OCI-LY1 (cell line): ENCODE measurements at regions not wholly inside any gene's neighbourhood (a gene's known extent, or its start where the extent isn't known, plus 50 kb on each side); places are given as distances from the start of the nearest gene placed in this dataset.

Experiments
- H2AFZ ChIP-seq: fragments of 200-600 bp; sonication (generic), shearing (Covaris generic); 2 replicates; pipeline ENCODE4 v1.6.0; 2014; ENCODE audit warnings: antibody characterized with exemption, mild to moderate bottlenecking, low read length
- H3F3A ChIP-seq: fragments of 200-600 bp; sonication (generic), shearing (Covaris generic); 2 replicates; pipeline ENCODE4 v1.6.0; 2014; ENCODE audit warnings: mild to moderate bottlenecking, antibody characterized with exemption, low read length, moderate library complexity; ENCODE audit not compliant: insufficient read depth
- H3K27ac ChIP-seq: fragments of 200-600 bp; sonication (generic); 2 replicates; pipeline ENCODE4 v1.5.1; 2014; ENCODE audit warnings: low read length, mixed run types, mild to moderate bottlenecking, low read depth; ENCODE audit not compliant: poor library complexity, severe bottlenecking
- H3K27me3 ChIP-seq: fragments of 200-600 bp; sonication (generic); 2 replicates; pipeline ENCODE4 v1.6.0; 2014; ENCODE audit warnings: antibody characterized with exemption, mild to moderate bottlenecking, low read length, moderate library complexity; ENCODE audit not compliant: insufficient read depth
- H3K36me3 ChIP-seq: fragments of 200-600 bp; sonication (generic); 2 replicates; pipeline ENCODE4 v1.6.1; 2014; ENCODE audit warnings: mild to moderate bottlenecking, antibody characterized with exemption, low read length, moderate library complexity, mixed read lengths; ENCODE audit not compliant: insufficient read depth
- H3K4me1 ChIP-seq: fragments of 200-600 bp; sonication (generic); 2 replicates; pipeline ENCODE4 v1.5.1; 2014; ENCODE audit warnings: mild to moderate bottlenecking, low read length, moderate library complexity; ENCODE audit not compliant: insufficient read depth, severe bottlenecking
- H3K4me2 ChIP-seq: fragments of 200-600 bp; sonication (generic), shearing (Covaris generic); 2 replicates; pipeline ENCODE4 v1.6.1; 2014; ENCODE audit warnings: low read length
- H3K4me3 ChIP-seq: fragments of 200-600 bp; sonication (generic); 2 replicates; pipeline ENCODE4 v1.5.1; 2014; ENCODE audit warnings: low read length, low read depth, mild to moderate bottlenecking, mixed read lengths; ENCODE audit not compliant: poor library complexity, severe bottlenecking
- H3K79me2 ChIP-seq: fragments of 200-600 bp; shearing (Covaris generic); 2 replicates; pipeline ENCODE4 v1.6.1; 2016; ENCODE audit warnings: mixed run types, low read length, mixed read lengths; ENCODE audit not compliant: insufficient read depth
- H3K9ac ChIP-seq: fragments of 200-600 bp; sonication (generic), shearing (Covaris generic); 2 replicates; pipeline ENCODE4 v1.6.1; 2014; ENCODE audit warnings: mild to moderate bottlenecking, low read length, mixed read lengths
- H3K9me2 ChIP-seq: fragments of 200-600 bp; sonication (generic), shearing (Covaris generic); 2 replicates; pipeline ENCODE4 v1.6.1; 2014; ENCODE audit warnings: low read depth, mild to moderate bottlenecking, low read length, mixed read lengths
- H3K9me3 ChIP-seq: fragments of 200-600 bp; shearing (Covaris generic); 2 replicates; pipeline ENCODE4 v1.6.1; 2014; ENCODE audit warnings: low read length, mixed read lengths
- H4K20me1 ChIP-seq: fragments of 200-600 bp; sonication (generic), shearing (Covaris generic); 2 replicates; pipeline ENCODE4 v1.6.0; 2016; ENCODE audit warnings: mild to moderate bottlenecking, low read length; ENCODE audit not compliant: insufficient read depth
- CTCF ChIP-seq: fragments of 200-600 bp; sonication (generic), shearing (Covaris generic); IDR thresholded peaks from 2 replicates; pipeline ENCODE4 v1.5.1; 2017; ENCODE audit warnings: mild to moderate bottlenecking, antibody characterized with exemption, low read length, moderate library complexity, mixed read lengths
- EZH2 ChIP-seq: fragments of 200-600 bp; sonication (generic), shearing (Covaris generic); IDR thresholded peaks from 2 replicates; pipeline ENCODE4 v1.8.0; 2017; ENCODE audit warnings: borderline replicate concordance, mixed run types, mild to moderate bottlenecking, antibody characterized with exemption, low read length, moderate library complexity, mixed read lengths

DNA sequence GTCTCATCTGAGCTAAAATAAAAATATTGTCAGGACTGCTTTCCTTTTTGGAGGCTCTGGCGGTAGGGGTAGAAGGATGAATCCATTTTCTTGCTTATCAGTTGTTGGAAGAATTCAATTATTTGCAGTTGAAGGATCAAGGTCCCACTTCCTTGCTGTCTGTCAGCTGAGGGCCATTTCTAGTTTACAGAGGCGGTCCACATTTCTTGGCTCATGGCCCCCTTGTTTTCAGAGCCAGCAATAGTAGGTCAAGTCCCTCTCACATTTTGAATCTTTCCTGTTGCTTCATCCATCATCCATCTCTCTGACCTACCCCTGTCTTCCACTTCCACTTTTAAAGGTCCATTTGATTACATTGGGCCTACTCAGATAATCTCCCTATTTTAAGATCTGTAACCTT lies 1099.3 kb upstream of the DIAPH2 start:
- H4K20me1 ChIP-seq, result no peaks in the 10 kb centered on the region
- H3K9me3 ChIP-seq, result no peaks in the 10 kb centered on the region
- TF ChIP-seq CTCF (no peak), EZH2 (no peak)

GRCh38 chrX:95612350-95612749 lies 1072.3 kb upstream of the DIAPH2 start:
- H3K9me2 ChIP-seq, result no peaks in the 10 kb centered on the region
- no peak overlapping the region for H3K4me2 ChIP-seq

More for the DNA sequence above, 1099.3 kb upstream of the DIAPH2 start:
- Histone ChIP-seq H3F3A (no peaks in the 10 kb centered on the region), H3K9me2 (no peaks in the 10 kb centered on the region), H3K4me3 (no peak overlapping the region), H2AFZ (no peak overlapping the region), H3K4me2 (no peak overlapping the region), H3K27me3 (no peaks in the 10 kb centered on the region), H3K79me2 (no peaks in the 10 kb centered on the region), H3K4me1 (no peaks in the 10 kb centered on the region), H3K27ac (no peak overlapping the region), H3K36me3 (no peaks in the 10 kb centered on the region), H3K9ac (no peak overlapping the region)

GRCh38 chrX:95622200-95622599 lies 1062.4 kb upstream of the DIAPH2 start:
- Histone ChIP-seq H3K9me3 (no peaks in the 10 kb centered on the region), H3K9me2 (no peaks in the 10 kb centered on the region), H3K4me2 (no peak overlapping the region), H2AFZ (no peak overlapping the region), H3K4me1 (no peaks in the 10 kb centered on the region), H3K27me3 (no peaks in the 10 kb centered on the region), H3F3A (no peaks in the 10 kb centered on the region), H3K79me2 (no peaks in the 10 kb centered on the region), H3K4me3 (no peak overlapping the region), H4K20me1 (no peaks in the 10 kb centered on the region), H3K36me3 (no peaks in the 10 kb centered on the region), H3K9ac (no peak overlapping the region), H3K27ac (no peak overlapping the region)
- TF ChIP-seq EZH2 (no peak), CTCF (no peak)

More at GRCh38 chrX:95612350-95612749, 1072.3 kb upstream of the DIAPH2 start:
- Histone ChIP-seq H3K79me2 (no peaks in the 10 kb centered on the region), H3K27me3 (no peaks in the 10 kb centered on the region), H3K9ac (no peak overlapping the region), H3F3A (no peaks in the 10 kb centered on the region), H3K36me3 (no peaks in the 10 kb centered on the region), H2AFZ (no peak overlapping the region), H3K27ac (no peak overlapping the region), H3K9me3 (no peaks in the 10 kb centered on the region), H3K4me3 (no peak overlapping the region), H3K4me1 (no peaks in the 10 kb centered on the region), H4K20me1 (no peaks in the 10 kb centered on the region)
- TF ChIP-seq EZH2 (no peak), CTCF (no peak)
